ENCODE measurements at regions not wholly inside any gene's neighbourhood (a gene's known extent, or its start where the extent isn't known, plus 50 kb on each side); places are given as distances from the start of the nearest gene placed in this dataset.

DNA sequence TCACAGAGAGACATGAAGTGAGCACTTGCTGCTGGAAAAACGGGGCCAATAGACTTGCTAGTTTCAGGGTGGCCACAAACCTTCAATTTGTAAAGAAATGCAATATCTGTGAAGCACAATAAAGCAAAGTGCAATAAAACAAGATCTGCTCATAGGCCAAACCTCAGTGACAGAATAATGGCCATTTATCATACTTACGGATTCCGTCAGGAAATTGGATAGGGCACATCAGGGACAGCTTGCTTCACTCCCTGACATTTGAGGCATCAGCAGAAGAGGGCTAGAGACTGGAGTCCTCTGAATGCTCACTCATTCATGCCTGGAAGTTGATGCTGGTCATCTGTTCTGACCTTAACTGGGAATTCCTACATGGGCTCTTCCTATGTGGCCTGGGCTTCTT is 165.5 kb upstream of the OPRM1 start:
- TF ChIP-seq, protein P1, sequence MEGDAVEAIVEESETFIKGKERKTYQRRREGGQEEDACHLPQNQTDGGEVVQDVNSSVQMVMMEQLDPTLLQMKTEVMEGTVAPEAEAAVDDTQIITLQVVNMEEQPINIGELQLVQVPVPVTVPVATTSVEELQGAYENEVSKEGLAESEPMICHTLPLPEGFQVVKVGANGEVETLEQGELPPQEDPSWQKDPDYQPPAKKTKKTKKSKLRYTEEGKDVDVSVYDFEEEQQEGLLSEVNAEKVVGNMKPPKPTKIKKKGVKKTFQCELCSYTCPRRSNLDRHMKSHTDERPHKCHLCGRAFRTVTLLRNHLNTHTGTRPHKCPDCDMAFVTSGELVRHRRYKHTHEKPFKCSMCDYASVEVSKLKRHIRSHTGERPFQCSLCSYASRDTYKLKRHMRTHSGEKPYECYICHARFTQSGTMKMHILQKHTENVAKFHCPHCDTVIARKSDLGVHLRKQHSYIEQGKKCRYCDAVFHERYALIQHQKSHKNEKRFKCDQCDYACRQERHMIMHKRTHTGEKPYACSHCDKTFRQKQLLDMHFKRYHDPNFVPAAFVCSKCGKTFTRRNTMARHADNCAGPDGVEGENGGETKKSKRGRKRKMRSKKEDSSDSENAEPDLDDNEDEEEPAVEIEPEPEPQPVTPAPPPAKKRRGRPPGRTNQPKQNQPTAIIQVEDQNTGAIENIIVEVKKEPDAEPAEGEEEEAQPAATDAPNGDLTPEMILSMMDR (conservative IDR thresholded peaks at IDR 0.05; ENCODE audit: low read length), result no peak
- no peak for TF ChIP-seq EZH2phosphoT487 (IDR thresholded peaks at IDR 0.05; ENCODE audit: borderline replicate concordance, low read depth, low read length)
